ENCODE measurements at regions not wholly inside any gene's neighbourhood (a gene's known extent, or its start where the extent isn't known, plus 50 kb on each side); places are given as distances from the start of the nearest gene placed in this dataset.

GRCh38 chr4:58127680-58128079 is 1017.5 kb upstream of the IGFBP7 start:
- TF ChIP-seq, protein P1, sequence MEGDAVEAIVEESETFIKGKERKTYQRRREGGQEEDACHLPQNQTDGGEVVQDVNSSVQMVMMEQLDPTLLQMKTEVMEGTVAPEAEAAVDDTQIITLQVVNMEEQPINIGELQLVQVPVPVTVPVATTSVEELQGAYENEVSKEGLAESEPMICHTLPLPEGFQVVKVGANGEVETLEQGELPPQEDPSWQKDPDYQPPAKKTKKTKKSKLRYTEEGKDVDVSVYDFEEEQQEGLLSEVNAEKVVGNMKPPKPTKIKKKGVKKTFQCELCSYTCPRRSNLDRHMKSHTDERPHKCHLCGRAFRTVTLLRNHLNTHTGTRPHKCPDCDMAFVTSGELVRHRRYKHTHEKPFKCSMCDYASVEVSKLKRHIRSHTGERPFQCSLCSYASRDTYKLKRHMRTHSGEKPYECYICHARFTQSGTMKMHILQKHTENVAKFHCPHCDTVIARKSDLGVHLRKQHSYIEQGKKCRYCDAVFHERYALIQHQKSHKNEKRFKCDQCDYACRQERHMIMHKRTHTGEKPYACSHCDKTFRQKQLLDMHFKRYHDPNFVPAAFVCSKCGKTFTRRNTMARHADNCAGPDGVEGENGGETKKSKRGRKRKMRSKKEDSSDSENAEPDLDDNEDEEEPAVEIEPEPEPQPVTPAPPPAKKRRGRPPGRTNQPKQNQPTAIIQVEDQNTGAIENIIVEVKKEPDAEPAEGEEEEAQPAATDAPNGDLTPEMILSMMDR (IDR thresholded peaks at IDR 0.05) = no peak
- no peak for TF ChIP-seq POLR2A (IDR thresholded peaks at IDR 0.05)
- TF ChIP-seq EP300 (IDR thresholded peaks at IDR 0.05) = no peak
